ENCODE measurements at regions not wholly inside any gene's neighbourhood (a gene's known extent, or its start where the extent isn't known, plus 50 kb on each side); places are given as distances from the start of the nearest gene placed in this dataset.

DNA sequence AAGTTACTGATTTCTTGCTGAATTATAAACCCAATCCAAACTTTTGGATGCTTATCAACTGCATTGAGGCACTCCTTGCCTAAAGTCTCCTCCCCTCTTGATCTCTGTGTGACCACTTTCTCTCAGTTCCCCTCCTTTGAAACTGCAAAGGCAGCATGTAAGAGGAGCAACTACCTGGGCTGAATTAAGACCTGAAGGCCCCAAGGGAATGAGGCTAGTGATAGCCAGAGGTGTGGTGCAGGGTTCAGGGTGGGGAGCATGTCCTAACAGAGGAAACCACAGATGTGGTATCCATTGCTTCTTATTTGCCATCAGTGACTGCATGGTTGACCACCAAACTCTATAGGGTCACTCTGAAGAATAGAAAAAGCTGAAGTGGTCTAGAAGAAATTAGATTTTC, 557.9 kb downstream of the TNS1 start:
- no peak overlapping the region for H3K4me3 Mint-ChIP-seq
- peaks cover 1% of the 10 kb centered on the region for H3K36me3 Mint-ChIP-seq
- peaks cover 7% of the 10 kb centered on the region for H3K9me3 Mint-ChIP-seq
- H3K27me3 Mint-ChIP-seq = peaks cover 2% of the 10 kb centered on the region
- peaks cover 4% of the 10 kb centered on the region for H3K4me1 Mint-ChIP-seq
- no peak overlapping the region for H3K27ac Mint-ChIP-seq

DNA sequence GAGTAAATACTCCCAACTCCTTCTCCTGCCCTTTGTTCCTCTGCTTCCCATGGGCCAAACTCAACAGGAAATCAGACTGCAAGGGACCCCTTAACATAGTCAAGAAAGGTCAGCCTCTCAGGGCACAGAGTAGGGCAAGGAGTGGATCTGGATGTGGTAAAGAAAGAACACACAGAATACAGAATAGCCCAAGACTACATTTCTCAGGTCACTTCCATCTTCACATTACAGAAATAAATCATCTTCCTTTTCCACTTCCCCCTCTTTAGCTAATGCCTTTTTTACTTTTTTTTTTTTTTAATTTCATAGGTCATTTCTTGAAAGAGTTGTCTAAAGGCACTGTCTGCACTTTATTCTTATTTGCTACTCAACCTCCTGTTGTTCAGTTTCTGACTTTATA, 558.3 kb downstream of the TNS1 start:
- peaks cover 1% of the 10 kb centered on the region for H3K36me3 Mint-ChIP-seq
- H3K4me3 Mint-ChIP-seq = no peak overlapping the region
- peaks cover 4% of the 10 kb centered on the region for H3K4me1 Mint-ChIP-seq
- no peak overlapping the region for H3K27ac Mint-ChIP-seq
- peaks cover 2% of the 10 kb centered on the region for H3K27me3 Mint-ChIP-seq
- peaks cover 7% of the 10 kb centered on the region for H3K9me3 Mint-ChIP-seq

DNA sequence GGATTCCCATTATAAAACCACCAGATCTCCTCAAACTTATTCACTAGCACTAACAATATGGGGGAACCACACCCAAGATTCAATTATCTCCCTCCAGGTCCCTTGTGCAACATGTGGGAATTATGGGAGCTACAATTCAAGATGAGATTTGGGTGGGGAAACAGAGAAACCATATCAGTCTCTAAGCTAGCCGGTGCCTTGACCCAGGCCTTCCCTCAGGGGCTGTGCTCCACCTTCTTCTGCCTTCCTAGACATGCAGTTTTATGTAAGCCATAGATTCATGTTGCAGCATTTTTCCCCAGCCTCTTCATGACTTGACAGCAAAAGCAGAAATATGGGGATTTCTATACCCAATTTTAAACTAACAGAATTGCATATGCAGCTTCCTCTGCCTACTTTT, 559.2 kb downstream of the TNS1 start:
- Mint-ChIP-seq H3K9me3 (peaks cover 7% of the 10 kb centered on the region), H3K4me1 (peaks cover 4% of the 10 kb centered on the region), H3K27ac (no peak overlapping the region), H3K4me3 (no peak overlapping the region), H3K36me3 (peaks cover 1% of the 10 kb centered on the region), H3K27me3 (peaks cover 2% of the 10 kb centered on the region)

DNA sequence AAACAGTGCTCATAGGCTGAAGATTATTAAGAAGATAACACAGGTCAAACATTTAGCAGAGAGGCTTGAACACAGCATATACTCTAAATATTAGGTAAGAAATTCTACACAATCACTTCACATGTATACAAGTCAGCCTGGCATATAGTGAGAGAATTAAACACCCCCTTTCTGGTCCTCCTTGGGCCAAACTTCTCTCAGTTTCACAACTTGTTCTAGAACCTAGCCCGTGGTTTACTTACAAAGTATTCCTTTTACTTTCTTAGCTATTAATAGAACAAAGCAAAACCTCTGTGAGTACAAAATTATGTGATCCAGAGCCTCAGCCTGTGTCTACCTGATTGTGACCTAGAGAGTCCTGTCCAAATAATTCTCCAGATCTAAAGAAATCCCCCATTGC, 562.8 kb downstream of the TNS1 start:
- Mint-ChIP-seq H3K27me3 (no peaks in the 10 kb centered on the region), H3K27ac (no peak overlapping the region), H3K4me3 (no peak overlapping the region), H3K36me3 (peaks cover 1% of the 10 kb centered on the region), H3K9me3 (peaks cover 7% of the 10 kb centered on the region), H3K4me1 (peaks cover 4% of the 10 kb centered on the region)

DNA sequence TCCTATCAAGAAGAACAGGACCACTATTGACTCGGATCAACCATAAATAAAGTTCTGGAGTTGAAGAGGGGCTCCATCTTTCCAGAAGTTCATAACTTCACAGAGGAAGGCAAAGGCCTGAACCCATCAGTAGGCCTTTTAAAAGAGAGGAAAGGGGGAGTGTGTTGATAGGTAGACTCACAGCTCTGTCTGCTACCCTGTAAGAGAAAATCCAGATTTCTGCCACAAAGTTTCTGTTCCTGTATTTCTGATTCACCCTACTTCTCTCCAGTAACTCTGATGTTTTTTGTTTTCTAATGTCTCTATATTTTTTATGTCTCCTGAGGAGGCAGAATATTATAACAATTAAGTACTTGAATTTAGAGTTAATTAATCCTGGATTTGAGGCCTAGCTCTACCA, 564.0 kb downstream of the TNS1 start:
- peaks cover 1% of the 10 kb centered on the region for H3K36me3 Mint-ChIP-seq
- no peak overlapping the region for H3K27ac Mint-ChIP-seq
- H3K27me3 Mint-ChIP-seq = no peaks in the 10 kb centered on the region
- peaks cover 7% of the 10 kb centered on the region for H3K9me3 Mint-ChIP-seq
- peaks cover 12% of the 10 kb centered on the region for H3K4me1 Mint-ChIP-seq
- no peak overlapping the region for H3K4me3 Mint-ChIP-seq

DNA sequence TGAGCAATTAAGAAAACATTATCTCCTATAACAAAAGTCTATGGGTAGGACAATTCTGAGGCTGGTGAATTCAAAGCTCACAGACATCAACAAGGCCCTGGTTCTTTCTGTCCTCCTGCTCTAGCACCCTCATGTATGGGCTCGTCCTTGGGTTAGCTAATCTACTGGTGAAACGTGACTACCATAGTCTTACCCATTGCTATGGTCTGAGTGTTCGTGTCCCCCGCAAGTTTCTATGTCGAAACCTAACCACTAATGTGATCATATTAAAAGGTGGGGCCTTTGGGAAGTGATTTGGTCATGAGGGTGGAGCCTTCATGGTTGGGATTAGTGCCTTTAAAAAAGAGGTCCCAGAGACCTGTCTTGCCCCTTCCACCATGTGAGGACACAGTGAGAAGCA, 564.7 kb downstream of the TNS1 start:
- H3K27me3 Mint-ChIP-seq = no peaks in the 10 kb centered on the region
- no peak overlapping the region for H3K4me3 Mint-ChIP-seq
- peaks cover 4% of the 10 kb centered on the region for H3K36me3 Mint-ChIP-seq
- H3K4me1 Mint-ChIP-seq = peaks cover 17% of the 10 kb centered on the region
- no peak overlapping the region for H3K27ac Mint-ChIP-seq
- peaks cover 1% of the 10 kb centered on the region for H3K9me3 Mint-ChIP-seq

DNA sequence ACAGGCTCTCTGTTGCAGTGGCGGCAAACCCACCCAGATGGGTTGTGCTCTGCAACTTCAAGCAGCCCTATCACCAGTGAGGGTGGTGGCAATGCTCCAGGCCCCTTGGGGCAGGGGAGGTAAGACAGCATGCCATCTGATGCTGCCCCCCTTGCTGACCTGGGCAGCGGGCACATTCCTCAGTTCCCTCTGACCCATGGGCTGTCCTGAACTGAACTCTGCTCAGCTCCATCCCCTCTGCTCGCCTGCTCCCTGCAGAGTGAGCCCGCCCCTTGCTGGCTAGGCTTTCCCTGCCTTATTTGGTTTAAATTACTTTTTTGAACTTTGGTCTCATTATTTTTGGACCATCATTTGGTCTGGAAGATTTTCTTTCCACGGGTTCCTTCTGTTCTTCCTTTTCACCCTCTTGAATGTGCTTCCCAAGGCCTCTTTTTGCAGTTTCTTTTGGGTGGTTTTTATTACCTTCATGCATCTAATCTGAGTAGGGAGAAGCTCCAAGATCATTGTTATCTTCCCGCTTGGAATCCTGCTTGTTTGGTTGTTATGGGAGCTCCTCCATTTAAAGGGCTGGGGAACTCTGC, 565.4 kb downstream of the TNS1 start:
- Mint-ChIP-seq H3K4me1 (peaks cover 17% of the 10 kb centered on the region), H3K4me3 (no peak overlapping the region), H3K36me3 (peaks cover 3% of the 10 kb centered on the region)

DNA sequence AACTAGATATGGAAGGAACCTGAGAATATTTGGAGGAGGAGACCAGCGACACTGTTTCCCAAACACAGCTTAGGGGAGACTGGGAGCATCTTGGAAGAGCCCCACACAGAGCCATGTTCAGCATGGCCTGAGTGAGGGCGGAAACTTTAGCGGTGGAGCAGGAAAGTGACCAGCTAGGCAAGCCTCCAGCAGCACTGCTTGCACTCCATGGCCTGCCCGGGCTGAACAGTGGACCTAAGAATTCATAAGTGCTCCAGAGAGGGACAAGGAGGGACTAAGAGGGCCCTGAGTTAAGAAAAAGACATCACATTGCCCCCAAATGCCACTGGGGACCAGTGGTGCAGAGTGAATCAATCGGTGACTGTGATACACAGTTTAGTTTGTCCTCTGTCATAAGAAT, 566.4 kb downstream of the TNS1 start:
- no peaks in the 10 kb centered on the region for H3K9me3 Mint-ChIP-seq
- peaks cover 3% of the 10 kb centered on the region for H3K36me3 Mint-ChIP-seq
- H3K4me1 Mint-ChIP-seq = peaks cover 17% of the 10 kb centered on the region
- H3K27ac Mint-ChIP-seq = no peak overlapping the region
- H3K27me3 Mint-ChIP-seq = no peaks in the 10 kb centered on the region
- no peak overlapping the region for H3K4me3 Mint-ChIP-seq

More for the DNA sequence above, 565.4 kb downstream of the TNS1 start:
- no peak overlapping the region for H3K27ac Mint-ChIP-seq
- no peaks in the 10 kb centered on the region for H3K9me3 Mint-ChIP-seq
- no peaks in the 10 kb centered on the region for H3K27me3 Mint-ChIP-seq

DNA sequence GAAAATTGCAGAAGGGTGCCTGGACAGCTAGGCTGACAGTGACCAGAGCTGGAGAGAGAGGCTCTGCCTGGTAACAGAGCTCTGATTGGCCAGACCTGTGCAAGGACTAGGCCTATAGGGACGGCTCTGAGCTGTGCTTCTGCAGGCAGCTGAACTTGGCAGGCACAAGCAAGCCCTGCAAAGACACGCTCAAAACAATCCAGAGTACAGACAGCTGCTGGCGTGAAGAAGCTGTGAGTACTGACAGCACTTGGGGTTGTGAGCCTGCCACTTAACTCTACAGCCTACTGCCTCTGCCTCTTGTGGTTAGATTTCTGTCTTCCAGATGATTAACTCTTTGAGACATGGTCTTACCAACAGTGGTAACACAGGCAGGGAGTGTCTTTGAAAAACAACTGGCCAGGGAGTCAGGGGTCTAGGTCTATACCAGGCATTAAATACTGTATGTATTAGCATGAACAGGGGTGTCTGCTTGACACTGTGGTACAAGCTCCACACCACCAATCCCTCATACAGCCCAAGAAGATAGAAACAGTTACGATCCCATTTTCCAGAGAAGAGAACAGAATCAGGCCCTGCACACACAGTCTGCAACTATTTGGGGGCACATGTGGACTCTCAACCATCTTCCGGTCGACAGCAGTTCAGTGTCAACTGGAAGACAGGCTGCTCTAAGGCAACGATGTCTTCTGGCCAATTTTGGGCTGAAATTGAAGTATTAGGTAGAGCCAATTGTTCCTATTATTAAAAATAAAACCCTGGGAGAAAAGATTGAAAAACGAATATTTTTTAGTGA, 568.4 kb downstream of the TNS1 start:
- peaks cover 13% of the 10 kb centered on the region for H3K4me1 Mint-ChIP-seq
- peaks cover 3% of the 10 kb centered on the region for H3K36me3 Mint-ChIP-seq
- no peaks in the 10 kb centered on the region for H3K27me3 Mint-ChIP-seq
- peak overlapping the region; percentile 3 for H3K4me3 Mint-ChIP-seq
- H3K27ac Mint-ChIP-seq = no peak overlapping the region
- H3K9me3 Mint-ChIP-seq = no peaks in the 10 kb centered on the region

DNA sequence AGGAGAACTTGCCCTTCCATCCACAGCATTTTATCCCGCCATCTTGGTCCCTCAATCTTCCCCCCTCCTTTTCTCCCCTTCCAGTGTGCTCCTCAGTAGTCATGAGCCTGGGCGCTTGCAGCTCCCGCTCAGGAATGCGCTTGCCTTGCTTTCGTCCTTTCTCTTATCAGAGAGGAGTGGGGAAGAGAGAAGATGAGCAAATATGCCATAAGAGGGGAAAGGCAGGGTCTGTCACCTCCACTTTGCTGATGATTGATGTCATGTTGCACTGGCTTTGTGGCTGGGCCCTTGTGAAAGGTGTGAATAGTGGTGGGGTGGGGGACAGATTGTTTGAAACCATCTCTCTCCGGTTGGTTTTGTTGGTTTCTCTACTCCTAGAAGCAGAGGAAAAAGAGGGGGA, 569.3 kb downstream of the TNS1 start:
- H3K9me3 Mint-ChIP-seq = no peaks in the 10 kb centered on the region
- H3K27me3 Mint-ChIP-seq = no peaks in the 10 kb centered on the region
- peaks cover 13% of the 10 kb centered on the region for H3K4me1 Mint-ChIP-seq
- H3K4me3 Mint-ChIP-seq = peak overlapping the region; percentile 3
- H3K36me3 Mint-ChIP-seq = peaks cover 3% of the 10 kb centered on the region
- H3K27ac Mint-ChIP-seq = no peak overlapping the region

DNA sequence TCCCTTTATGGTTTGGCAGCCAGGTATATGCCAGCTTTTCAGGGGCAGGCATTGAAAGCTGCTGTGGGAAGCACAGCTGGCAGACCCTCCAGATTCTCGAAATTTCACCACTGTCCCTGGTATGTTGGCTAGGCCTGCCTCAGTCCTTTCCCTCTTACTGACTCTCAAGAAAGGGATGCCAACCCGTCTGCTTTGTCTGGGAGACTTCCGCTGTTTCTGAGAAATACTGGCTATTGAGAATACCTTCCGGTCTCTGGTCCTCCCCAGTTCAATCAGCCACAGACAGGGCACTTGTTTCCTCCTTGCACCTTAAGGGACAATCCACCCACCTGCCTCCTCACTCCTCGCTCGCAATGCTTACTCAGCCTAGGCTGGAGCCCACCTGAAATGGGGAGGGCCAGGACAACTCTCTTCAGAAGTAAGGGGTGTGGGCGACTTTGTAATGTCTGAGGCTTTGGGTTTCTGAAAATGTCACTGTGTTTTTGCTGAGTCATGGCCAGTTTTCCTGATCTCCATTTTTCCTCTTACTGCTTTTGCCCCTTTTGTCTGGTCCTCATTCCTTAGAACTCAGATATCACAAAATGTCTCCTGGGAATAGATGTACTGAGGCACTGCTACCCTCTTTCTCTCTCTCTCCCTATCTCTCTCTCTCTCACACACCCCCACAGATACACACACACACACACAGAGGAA, 571.1 kb downstream of the TNS1 start:
- H3K27ac Mint-ChIP-seq = no peak overlapping the region

DNA sequence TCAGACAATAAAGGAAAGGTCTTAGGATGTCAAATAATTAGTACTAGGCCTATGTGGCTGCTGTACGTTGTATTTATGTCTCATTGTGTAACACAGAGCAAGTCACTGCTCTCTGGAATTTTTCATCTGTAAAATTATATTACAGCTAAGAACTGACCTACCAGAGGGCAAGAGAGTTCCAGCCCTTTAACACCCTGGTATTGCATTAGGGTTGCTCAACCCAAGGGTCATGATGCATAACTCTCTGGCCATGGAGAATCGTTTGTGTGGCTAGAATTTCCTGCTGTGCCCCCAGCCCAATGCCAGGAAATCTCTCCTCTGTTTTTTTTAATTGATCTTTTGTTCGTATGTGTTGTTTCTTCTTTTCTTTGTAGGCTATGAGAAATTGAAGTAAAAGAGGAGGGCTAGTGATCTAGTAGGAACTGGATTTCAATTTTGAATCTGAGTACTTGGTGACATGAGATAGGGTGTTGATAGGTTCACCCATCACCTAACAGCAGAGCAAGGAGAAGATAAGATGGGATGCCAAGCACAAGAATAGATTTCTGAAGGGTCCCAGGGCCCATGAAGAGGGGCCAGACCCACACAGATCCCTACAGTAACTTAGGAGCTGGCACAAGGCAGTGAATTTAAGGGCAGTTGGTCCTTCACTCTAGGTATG, 571.2 kb upstream of the TNP1 start:
- no peak overlapping the region for H3K4me3 Mint-ChIP-seq
- peaks cover 10% of the 10 kb centered on the region for H3K36me3 Mint-ChIP-seq
- peaks cover 13% of the 10 kb centered on the region for H3K4me1 Mint-ChIP-seq
- no peak overlapping the region for H3K27ac Mint-ChIP-seq
- H3K27me3 Mint-ChIP-seq = no peaks in the 10 kb centered on the region
- no peaks in the 10 kb centered on the region for H3K9me3 Mint-ChIP-seq

More for the DNA sequence above, 571.1 kb downstream of the TNS1 start:
- Mint-ChIP-seq H3K4me3 (no peak overlapping the region), H3K9me3 (no peaks in the 10 kb centered on the region), H3K27me3 (no peaks in the 10 kb centered on the region), H3K4me1 (peaks cover 13% of the 10 kb centered on the region), H3K36me3 (peaks cover 10% of the 10 kb centered on the region)

DNA sequence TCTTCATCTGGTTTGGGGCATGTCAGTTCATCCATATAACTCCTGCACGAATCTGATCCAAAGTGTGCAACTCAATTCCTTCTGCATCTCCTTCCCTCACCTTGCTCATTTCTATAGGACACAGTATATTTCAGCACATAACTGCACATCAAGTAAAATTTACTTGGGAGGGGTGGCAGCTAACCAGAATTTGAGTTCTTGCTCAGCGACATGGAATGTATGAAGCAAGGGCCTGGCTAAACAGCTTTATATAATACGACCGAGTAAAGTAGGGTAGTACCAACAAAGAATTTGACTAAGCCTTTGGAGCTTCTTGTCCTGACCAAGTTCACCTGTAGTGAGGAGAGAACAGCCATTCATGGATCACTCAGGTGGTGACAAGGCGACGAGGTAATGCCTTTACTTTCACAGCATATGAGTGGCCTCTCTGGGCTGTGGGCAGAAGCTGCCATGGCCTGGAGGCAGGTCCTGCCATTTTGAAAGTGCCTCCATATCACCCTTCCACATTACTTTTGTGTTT, 570.2 kb upstream of the TNP1 start:
- Mint-ChIP-seq H3K4me3 (no peak overlapping the region), H3K4me1 (peaks cover 13% of the 10 kb centered on the region), H3K36me3 (peaks cover 10% of the 10 kb centered on the region), H3K27ac (no peak overlapping the region), H3K27me3 (no peaks in the 10 kb centered on the region), H3K9me3 (no peaks in the 10 kb centered on the region)

DNA sequence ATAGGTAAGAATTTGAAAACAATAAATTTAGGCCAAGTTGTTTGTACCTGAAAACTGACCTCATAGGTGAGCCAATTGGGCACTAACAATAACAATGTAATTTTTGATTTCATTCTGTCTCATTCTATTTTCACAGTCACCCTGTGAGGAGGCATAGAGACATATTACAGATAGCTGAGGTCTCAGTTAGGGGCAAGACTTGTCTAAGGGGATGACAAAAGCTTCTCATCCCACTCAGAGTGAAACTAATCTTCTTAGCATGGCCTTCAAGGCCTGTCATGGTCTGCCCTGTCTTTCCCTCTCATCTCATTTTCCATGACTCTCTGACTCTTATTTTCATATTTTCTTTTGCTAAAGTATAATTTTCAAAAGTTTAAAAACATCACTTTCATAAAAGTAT, 562.0 kb upstream of the TNP1 start:
- Mint-ChIP-seq H3K9me3 (no peaks in the 10 kb centered on the region), H3K36me3 (peaks cover 3% of the 10 kb centered on the region), H3K4me3 (no peak overlapping the region), H3K27ac (no peak overlapping the region), H3K4me1 (no peaks in the 10 kb centered on the region), H3K27me3 (peaks cover 2% of the 10 kb centered on the region)

DNA sequence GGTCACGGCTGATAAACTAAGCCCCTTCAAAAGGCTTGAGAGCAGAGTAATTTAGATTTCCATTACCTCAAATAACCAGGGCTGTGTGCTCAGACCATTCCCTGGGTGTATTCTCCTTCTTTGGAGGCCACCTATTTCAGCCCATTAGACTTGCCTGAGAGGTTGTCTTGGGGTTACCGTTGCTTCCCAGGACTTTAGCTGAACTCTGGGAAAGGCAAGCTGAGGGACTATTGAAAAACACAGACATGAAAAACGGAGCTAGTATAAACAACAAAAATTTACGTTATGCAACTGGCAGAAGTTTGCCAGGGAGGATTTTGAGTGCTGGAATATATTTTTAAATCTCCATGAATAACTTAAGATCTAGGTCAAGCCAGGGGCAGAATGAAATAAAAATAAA, 561.0 kb upstream of the TNP1 start:
- Mint-ChIP-seq H3K4me1 (no peaks in the 10 kb centered on the region), H3K27ac (no peak overlapping the region), H3K4me3 (no peak overlapping the region), H3K36me3 (peaks cover 3% of the 10 kb centered on the region), H3K27me3 (peaks cover 2% of the 10 kb centered on the region), H3K9me3 (no peaks in the 10 kb centered on the region)

All from activated naive CD4-positive, alpha-beta T cell treated with anti-CD3 and anti-CD28 coated beads, Interleukin-2, amount 50 U/mL, for 24 hours (primary cell).